LHCN-M2 (cell line): ENCODE measurements at regions not wholly inside any gene's neighbourhood (a gene's known extent, or its start where the extent isn't known, plus 50 kb on each side); places are given as distances from the start of the nearest gene placed in this dataset.

Experiments
- DNase-seq: peaks from one replicate; pipeline ENCODE4 v3.0.0-alpha.2; 2012; ENCODE audit warnings: low read depth

GRCh38 chr11:116190861-116191260 lies 581.9 kb downstream of the BUD13 start:
- no peak for DNase-seq

- DNase-seq: no peak
Observed at GRCh38 chr11:116189408-116190170, 583.2 kb downstream of the BUD13 start.

DNA sequence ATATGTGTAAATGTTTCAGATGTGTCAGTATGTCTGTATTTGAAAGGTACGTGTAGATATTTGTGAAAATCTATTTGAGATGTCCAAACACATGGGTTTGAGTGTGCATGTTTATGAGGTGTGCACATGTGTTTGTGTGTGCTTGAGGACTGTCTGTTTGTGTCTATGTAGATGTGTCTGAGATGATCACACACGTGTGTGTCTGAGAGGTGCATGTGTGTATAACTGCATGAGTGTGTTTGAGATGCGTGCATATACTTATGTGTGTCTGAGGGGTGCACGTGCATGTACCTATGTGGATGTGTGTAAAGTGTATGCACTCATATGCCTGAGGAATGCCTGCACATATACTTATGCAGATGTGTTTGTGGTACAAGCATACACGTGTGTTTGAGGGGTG lies 584.4 kb downstream of the BUD13 start:
- DNase-seq: no peak

DNA sequence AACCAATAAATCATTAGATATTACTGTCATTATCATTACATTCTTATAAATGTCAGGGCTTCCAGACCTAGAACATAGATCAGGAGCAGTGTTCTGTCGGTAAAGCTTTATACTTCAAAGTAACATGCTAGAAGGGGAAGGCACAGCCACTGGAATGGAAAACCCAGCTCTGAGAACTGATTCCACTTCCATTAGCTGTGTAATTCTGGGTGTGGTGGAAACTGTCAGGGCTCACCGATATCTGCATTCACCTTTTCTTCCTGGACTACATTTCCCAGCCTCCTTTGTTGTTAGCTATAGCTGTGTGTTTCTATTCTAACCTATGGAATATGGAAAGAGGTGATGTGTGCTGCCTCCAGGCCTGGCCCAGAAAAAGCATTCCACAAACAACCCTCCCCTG lies 585.8 kb downstream of the BUD13 start:
- DNase-seq: no peak

DNA sequence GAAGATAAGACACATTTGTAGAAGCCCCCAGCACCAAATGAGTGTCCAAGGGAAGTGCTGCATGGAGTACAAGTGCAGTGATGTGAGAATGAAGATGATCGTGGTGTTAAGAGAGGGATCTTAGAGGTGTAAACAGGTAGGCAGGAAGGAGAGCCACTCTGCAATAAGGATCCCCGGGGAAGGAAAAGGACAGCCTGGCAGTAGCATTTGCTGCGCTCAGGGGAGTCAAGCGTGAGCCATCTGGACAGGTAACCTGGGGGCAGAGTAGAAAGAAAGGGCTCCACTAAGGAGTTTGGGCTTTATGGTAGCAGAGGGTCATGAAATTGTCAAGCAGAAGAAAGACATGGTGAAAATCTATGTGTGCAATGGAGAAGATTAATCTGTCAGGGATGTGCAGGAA lies 587.2 kb downstream of the BUD13 start:
- no peak for DNase-seq

DNA sequence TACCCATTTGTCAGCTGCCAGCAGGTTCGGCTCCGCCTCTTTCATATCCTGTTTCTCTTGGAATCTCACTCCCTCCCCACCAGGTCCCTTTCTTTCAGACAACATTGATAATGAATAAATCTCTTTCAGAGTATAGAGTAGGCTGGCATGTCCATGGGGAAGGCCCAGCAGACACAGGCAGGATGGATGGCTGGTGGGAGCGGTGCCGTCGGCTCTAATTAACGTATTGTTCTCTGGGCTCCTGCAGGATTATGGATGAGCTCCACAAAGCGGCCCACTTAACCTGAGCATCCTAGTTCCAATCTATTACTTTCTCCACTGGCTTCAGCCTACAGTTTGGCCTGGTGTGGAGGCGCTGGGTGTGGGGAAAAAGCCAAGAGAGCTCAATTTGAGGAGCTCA lies 588.0 kb downstream of the BUD13 start:
- DNase-seq: no peak

DNA sequence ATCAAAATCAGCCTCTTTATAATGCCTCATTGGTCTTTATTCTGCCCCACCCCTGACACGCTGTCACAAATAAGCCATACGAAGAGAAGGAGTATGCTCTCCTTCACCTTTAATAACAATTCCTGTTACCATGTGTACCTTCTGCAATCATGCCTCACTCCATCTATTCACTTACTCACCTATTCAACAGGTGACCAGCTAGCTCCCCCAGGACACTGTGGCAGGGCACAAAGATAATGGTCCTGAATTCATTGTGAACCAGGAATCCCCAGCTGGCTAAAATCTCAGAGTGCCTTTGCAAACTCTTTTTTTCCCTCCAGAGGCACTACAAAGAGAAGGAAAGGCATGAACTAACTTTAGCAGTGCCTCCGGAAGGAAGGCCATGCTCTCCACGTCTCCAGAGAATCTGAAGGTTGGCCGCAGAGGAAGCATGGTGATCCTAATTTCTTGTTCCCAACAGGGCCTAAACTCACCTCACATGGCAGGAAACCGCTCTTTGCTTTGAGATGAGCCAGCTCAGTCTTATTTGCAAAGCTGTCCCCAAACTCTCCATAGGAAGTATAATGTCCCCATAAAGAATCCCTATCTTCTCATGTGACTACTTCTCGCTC lies 590.3 kb downstream of the BUD13 start:
- no peak for DNase-seq

GRCh38 chr11:116180806-116181600 lies 591.8 kb downstream of the BUD13 start:
- no peak for DNase-seq

DNA sequence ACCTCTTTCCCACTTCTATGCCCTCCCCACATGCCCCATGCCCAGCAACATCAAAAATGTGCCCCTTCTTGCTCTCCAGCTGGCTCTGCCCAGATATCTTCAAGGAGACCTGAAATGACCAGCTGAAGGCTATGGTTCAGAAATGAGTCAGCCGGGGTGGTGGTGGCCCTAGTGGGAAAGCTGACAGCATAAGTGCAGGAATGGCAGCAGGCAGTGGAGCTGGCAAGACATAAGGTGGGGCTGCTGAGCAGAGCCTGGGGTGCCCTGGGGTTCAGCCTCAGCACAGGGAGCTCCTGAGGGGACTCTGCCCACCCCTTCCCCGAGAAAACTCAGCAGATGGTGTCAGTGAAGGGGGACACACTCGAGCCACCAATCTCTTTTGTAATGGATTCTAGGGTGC lies 593.4 kb downstream of the BUD13 start:
- no peak for DNase-seq

DNA sequence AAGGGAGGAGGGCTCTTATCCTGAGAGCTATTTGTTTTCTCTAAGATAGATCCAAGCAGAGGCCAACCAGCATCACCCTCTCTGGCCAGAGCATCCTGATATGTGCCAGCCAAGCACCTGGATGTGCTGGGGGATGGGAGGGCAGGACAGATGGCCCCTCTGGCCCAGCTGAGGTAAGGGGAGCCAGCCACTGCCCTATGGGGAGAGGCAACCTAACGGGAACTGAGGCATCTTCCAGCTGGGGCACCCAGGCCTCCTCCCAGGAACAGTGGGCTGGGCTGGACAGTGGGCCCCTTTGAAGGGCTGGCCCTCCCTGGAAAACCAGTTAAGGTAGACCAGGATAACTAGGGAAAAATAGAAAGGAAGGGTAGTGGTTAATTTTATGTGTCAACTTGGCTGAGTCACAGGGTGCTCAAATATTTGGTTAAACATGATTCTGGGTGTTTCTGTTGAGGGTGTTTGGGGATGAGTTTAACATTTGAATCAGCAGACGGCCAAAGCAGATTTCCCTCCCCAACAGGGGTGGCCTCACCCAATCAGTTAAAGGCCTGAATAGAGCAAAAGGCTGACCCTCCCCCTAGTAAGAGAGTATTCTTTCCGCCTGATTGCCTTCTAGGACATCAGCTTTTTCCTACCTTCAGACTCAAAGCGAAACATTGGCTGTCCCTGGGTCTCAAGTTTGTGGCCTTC lies 595.1 kb downstream of the BUD13 start:
- no peak for DNase-seq

GRCh38 chr11:116176484-116177005 lies 596.2 kb downstream of the BUD13 start:
- DNase-seq: no peak

- DNase-seq: no peak
Observed at GRCh38 chr11:116175707-116176106, 597.1 kb downstream of the BUD13 start.

DNA sequence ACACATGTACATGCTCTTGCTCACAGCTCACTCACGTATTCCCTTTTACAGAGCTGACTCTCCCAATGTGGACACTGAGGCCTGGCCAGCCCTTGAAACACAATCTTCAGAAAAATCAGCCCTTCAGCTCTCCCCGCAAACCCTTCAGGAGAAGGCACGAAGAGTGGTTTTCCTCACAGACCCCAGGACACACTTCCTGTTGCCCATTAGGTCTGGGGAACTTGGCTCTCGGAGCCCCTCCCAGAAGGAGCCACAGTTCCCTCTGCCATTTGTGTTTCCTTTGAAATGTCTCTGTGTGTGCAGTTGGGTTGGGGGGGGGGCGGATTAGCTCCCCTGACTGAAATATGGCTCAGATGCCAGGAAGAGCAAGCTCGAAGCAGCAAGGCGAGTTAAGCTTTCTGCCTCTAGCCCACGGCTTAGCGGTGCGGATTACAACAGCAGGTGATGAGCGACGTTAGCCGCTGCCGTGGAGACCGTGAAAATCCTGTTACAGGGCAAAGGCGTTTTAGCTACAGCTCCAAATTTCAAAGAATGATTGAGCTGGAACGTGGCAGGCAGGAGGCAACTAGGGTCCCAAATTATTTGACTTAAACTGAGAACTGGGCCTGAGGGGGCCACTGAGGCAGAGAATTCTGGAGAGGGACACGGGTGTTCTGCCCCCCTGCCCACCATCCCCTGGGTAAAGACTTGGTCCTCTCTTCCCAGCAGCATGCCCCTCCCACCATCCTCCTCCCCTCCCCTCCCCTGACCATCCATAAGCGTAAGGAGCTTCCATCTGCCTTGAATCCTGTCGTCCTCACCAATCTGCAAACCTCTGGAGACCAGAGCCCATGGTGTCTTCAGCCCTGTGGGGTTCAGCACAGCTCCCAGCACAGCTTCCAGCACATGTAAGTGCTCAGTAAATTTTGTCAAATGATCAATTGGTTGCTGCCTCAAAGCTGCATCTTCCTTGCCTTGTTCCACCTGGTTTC lies 598.6 kb downstream of the BUD13 start:
- DNase-seq: no peak

- no peak for DNase-seq
Observed at GRCh38 chr11:116173506-116173905, 599.3 kb downstream of the BUD13 start.

DNA sequence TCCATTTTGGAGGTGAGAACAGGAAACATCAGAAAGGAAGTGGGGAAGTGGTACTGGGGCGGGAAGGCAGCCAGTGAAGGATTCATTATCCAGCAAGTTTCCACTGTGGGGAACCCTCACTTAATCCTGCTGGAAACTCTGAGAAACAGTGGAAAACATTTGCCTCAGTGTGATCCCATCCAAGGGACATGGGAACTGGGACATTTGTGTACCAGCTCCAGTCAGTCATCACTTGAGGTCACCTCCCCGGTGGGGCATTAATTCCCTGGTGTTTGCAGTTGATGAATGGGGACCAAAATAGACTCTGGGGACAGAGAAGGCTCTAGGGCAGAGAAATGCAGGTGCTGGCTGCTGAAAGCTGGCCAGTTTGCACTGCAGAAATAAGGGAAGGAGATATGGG lies 599.9 kb downstream of the BUD13 start:
- no peak for DNase-seq

- no peak for DNase-seq
Observed at GRCh38 chr11:116172156-116172555, 600.6 kb downstream of the BUD13 start.

DNA sequence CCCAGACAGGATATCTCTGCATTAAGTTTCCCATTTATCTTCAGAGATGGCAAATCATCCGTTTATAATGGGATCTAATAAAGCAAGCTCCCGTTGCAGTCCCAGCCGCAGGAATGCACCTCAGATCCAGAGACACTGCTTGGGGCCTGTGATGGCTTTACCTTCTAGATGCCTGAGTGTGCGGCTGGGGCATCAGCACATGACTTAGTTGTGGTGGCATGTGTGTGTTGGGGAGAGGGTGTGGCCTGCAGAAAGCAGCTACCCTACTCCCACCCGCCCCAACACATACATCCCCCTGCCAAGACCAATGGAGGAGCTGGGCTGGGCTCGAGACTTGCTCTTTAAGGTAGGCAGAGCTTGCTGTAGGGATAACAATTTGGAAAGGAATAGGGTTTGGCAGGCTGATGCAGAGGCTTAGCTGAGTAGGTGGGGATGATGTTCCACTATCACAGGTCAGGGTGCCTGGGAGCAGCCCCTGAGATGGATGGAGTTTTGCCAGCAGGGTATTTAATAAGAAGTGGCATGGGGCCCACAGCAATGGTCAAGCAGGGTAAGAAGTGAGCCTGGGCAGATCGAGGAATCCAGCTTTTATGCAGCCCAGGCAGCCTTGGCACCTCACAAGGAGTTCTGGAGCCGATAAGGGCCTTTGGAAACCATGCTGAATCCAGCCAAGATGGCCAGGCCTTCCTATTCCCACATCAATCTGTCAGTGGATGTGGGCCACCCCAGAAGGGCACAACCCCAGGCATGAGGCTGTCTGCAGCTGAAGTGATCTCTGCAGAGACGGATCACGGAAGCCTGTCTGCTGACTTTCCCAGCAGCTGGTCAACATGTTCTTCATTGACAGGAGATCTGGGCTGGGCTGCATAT lies 601.3 kb downstream of the BUD13 start:
- no peak for DNase-seq

- DNase-seq: no peak
Observed at GRCh38 chr11:116170526-116171120, 602.2 kb downstream of the BUD13 start.

DNA sequence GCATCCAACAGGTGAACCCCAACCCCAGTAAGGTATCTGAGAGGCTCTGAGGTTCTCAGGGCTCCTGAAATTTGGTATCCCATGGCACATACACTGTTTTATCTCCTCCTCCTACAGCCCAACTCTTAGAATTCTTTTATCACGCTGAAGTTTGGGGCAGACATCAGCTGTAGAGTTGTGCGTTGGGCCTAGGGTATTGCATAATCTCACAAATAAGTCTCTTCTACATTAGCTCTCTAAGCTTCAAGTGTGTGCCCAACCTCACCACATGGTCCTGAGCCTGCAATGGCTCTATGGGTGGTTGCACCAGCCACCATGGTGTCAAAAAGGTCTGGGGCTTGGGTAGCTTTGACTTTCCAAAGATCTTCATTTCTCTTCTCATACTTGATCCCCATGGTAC lies 603.0 kb downstream of the BUD13 start:
- no peak for DNase-seq
